Natural killer cell (primary cell): ENCODE measurements at regions not wholly inside any gene's neighbourhood (a gene's known extent, or its start where the extent isn't known, plus 50 kb on each side); places are given as distances from the start of the nearest gene placed in this dataset.

Experiments
- ATAC-seq, 3 donors: fragments of 150-1000 bp in 2 of 3; fragments of 200-7000 bp in 1 of 3; cut with Tn5 transposase; 1 replicate in 1 of 3; 2 replicates in 2 of 3; pipeline ENCODE4 v1.10.0; 2021; ENCODE audit warnings: mild to moderate bottlenecking in 2 of 3, moderate library complexity in 2 of 3
- DNase-seq, 2 donors: peaks; one replicate each; pipeline versions ENCODE4 v3.0.0 to v3.0.0-alpha.2; 2013 to 2021; ENCODE audit warnings: mixed read lengths in 1 of 2
- H3K27ac ChIP-seq: one replicate; pipeline ENCODE4 v1.5.1; 2013; ENCODE audit warnings: mild to moderate bottlenecking, low read length
- H3K27me3 ChIP-seq: one replicate; pipeline ENCODE4 v1.6.1; 2013; ENCODE audit warnings: low read length; ENCODE audit not compliant: control insufficient read depth, insufficient read depth
- H3K36me3 ChIP-seq: one replicate; pipeline ENCODE4 v1.6.1; 2013; ENCODE audit warnings: low read length; ENCODE audit not compliant: control insufficient read depth, insufficient read depth
- H3K4me1 ChIP-seq: one replicate; pipeline ENCODE4 v1.6.1; 2013; ENCODE audit warnings: low read length; ENCODE audit not compliant: control insufficient read depth, insufficient read depth
- H3K4me3 ChIP-seq: one replicate; pipeline ENCODE4 v1.5.1; 2013; ENCODE audit warnings: low read length
- H3K9me3 ChIP-seq: one replicate; pipeline ENCODE4 v1.6.1; 2013; ENCODE audit warnings: low read length; ENCODE audit not compliant: control insufficient read depth, insufficient read depth
- H3K27ac Mint-ChIP-seq, 2 donors: one replicate each; pipeline ENCODE4 v1.8.0; 2022; ENCODE audit warnings: mild to moderate bottlenecking in 2 of 2, mixed read lengths in 2 of 2, moderate library complexity in 1 of 2
- H3K27me3 Mint-ChIP-seq, 2 donors: one replicate each; pipeline ENCODE4 v1.8.0; 2022; ENCODE audit warnings: low read depth in 2 of 2, mixed read lengths in 2 of 2
- H3K36me3 Mint-ChIP-seq: one replicate; pipeline ENCODE4 v1.8.0; 2022; ENCODE audit warnings: mixed read lengths
- H3K4me1 Mint-ChIP-seq, 2 donors: one replicate each; pipeline ENCODE4 v1.8.0; 2022; ENCODE audit warnings: mixed read lengths in 2 of 2
- H3K4me3 Mint-ChIP-seq: one replicate; pipeline ENCODE4 v1.8.0; 2022; ENCODE audit warnings: mild to moderate bottlenecking, moderate library complexity, mixed read lengths
- H3K9me3 Mint-ChIP-seq, 2 donors: one replicate each; pipeline ENCODE4 v1.8.0; 2022; ENCODE audit warnings: mixed read lengths in 2 of 2
- WGBS: methylation state at CpG from one replicate; pipeline ENCODE4 v1.1.7; 2013; ENCODE audit warnings: missing lambda C conversion rate; ENCODE audit not compliant: insufficient coverage; 5-methylcytosine and 5-hydroxymethylcytosine counted together
- intact Hi-C: fragments of 100-400 bp; cut with micrococcal nuclease; formaldehyde crosslinking; loops from one replicate; pipeline ENCODE4 v1.14.2; 2022
- TF ChIP-seq, protein P1 (sequence below): fragments of 200-600 bp; IDR thresholded peaks from one replicate; pipeline ENCODE4 v1.8.0; 2022; ENCODE audit warnings: antibody characterized with exemption

DNA sequence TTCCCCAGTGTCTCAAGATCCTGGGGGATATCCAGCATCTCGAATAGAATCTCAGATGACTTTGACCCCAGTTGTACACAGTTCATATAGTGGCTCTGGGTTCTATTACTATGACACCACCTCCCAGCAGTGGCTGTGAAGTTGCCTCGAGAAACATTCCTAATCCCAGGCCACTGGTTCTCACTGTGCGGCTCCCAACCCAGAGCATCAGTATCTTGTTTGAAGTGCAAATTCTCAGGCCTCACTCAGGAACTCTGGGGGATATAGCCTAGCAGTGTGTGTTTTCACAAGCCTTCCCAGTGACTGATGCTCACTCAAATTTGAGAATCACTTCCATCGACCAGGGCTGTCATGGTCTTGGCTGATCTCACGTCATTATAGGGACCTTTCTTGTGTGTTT lies 69.3 kb upstream of the IGF1 start:
- ATAC-seq (no peak), DNase-seq (no peak)
- Histone ChIP-seq H3K36me3 (no peaks in the 10 kb centered on the region), H3K4me1 (no peaks in the 10 kb centered on the region), H3K27ac (no peak overlapping the region), H3K4me3 (no peak overlapping the region), H3K27me3 (no peaks in the 10 kb centered on the region), H3K9me3 (no peaks in the 10 kb centered on the region)
- H3K27me3 Mint-ChIP-seq: peaks cover 0 to 3% of the 10 kb centered on the region in 2 donors
- H3K4me1 Mint-ChIP-seq: no peaks in the 10 kb centered on the region
- H3K27ac Mint-ChIP-seq: no peak overlapping the region
- no peak overlapping the region for H3K4me3 Mint-ChIP-seq
- TF ChIP-seq, protein P1, sequence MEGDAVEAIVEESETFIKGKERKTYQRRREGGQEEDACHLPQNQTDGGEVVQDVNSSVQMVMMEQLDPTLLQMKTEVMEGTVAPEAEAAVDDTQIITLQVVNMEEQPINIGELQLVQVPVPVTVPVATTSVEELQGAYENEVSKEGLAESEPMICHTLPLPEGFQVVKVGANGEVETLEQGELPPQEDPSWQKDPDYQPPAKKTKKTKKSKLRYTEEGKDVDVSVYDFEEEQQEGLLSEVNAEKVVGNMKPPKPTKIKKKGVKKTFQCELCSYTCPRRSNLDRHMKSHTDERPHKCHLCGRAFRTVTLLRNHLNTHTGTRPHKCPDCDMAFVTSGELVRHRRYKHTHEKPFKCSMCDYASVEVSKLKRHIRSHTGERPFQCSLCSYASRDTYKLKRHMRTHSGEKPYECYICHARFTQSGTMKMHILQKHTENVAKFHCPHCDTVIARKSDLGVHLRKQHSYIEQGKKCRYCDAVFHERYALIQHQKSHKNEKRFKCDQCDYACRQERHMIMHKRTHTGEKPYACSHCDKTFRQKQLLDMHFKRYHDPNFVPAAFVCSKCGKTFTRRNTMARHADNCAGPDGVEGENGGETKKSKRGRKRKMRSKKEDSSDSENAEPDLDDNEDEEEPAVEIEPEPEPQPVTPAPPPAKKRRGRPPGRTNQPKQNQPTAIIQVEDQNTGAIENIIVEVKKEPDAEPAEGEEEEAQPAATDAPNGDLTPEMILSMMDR: no peak
- H3K36me3 Mint-ChIP-seq: no peaks in the 10 kb centered on the region
- WGBS: 72% methylated on average over 5 of the region's 5 CpGs
- intact Hi-C loops: no loop called here
- H3K9me3 Mint-ChIP-seq: no peaks in the 10 kb centered on the region

DNA sequence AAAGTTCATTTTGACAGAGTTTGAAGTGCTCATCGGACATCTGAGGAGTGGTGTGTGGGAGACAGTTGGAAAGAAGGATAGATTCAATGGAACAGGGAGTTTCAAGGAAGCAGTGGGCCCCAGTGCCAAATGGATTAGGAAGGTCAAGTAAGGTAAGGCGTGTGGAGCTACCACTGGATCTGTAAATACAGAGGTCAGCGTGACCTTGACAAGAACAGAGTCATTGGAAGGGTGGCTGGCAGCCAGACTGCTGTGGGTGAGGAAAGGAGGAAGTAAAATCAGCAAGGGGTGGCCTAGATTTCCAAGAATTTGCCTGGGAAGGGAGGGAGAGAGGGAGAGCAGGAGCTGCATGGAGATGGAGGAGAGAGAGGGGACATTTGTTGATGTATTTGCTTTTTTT lies 68.2 kb upstream of the IGF1 start:
- intact Hi-C loops: no loop called here

DNA sequence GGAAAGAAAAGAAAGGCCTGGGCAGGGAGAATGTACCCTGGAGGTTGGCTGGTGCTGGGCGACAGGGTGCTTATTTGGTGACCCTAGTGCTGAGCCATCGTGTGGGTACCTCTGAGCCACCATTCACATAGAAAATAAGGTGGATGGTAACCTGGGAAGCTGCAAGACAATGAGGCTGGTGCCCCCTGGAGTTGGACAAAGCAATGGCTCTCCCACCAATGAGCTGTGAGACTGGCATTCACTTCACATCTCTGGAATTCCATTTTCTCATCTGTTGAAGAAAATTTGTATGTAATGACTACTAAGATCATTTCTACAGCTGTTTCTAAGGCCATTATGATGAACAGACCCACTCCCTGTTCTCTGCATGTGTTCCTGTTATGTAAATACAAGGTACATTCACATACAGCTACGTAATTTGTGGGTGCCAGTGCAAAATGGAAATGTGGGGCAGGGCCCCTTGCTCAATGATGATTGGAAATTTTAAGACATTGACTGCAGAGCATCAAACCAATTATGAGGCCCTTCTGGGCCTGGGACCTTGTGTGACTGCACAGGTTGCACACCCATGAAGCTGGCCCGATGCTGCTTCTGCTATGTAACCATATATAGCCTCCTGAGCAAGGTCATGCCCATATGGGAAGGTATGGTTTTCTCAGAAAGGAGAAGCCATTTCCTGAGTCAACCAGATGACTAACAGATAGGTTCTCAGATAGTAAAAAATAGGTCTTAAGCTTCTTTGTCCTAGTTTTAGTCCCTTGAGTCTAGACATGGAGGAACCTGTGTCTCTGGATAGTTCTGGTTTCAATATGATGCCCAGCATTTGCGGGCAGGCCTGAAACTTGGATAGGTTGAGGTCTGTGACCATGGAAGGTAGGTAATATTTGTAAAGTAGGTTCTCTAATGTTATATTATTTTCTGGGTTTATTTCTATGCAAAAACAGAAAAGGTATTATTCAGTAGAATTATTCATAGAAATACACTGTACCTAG lies 63.4 kb upstream of the IGF1 start:
- H3K27me3 ChIP-seq: no peaks in the 10 kb centered on the region
- intact Hi-C loops: no loop called here
- no peaks in the 10 kb centered on the region for H3K4me1 Mint-ChIP-seq
- peaks cover 0 to 3% of the 10 kb centered on the region in 2 donors for H3K9me3 Mint-ChIP-seq
- ATAC-seq (no peak), DNase-seq (peak in 1 of 2 donors; percentile 4)
- no peak overlapping the region for H3K27ac ChIP-seq
- H3K4me3 ChIP-seq: no peak overlapping the region
- H3K36me3 Mint-ChIP-seq: no peaks in the 10 kb centered on the region
- H3K27me3 Mint-ChIP-seq: peaks cover 0 to 9% of the 10 kb centered on the region in 2 donors
- no peaks in the 10 kb centered on the region for H3K9me3 ChIP-seq
- TF ChIP-seq, protein P1: no peak
- WGBS: 72% methylated on average over 5 of the region's 5 CpGs
- H3K36me3 ChIP-seq: no peaks in the 10 kb centered on the region
- no peaks in the 10 kb centered on the region for H3K4me1 ChIP-seq
- H3K4me3 Mint-ChIP-seq: no peak overlapping the region
- H3K27ac Mint-ChIP-seq: no peak overlapping the region

More for the DNA sequence above, 68.2 kb upstream of the IGF1 start:
- no peak overlapping the region for H3K4me3 ChIP-seq
- no peaks in the 10 kb centered on the region for H3K36me3 ChIP-seq
- H3K36me3 Mint-ChIP-seq: no peaks in the 10 kb centered on the region
- no peaks in the 10 kb centered on the region for H3K4me1 Mint-ChIP-seq
- DNase-seq (no peak), ATAC-seq (no peak)
- no peak overlapping the region for H3K27ac ChIP-seq
- H3K4me1 ChIP-seq: no peaks in the 10 kb centered on the region
- WGBS: 61% methylated on average over 3 of the region's 3 CpGs
- no peaks in the 10 kb centered on the region for H3K9me3 ChIP-seq
- no peak overlapping the region for H3K27ac Mint-ChIP-seq
- TF ChIP-seq, protein P1: no peak
- no peak overlapping the region for H3K4me3 Mint-ChIP-seq
- H3K9me3 Mint-ChIP-seq: peaks cover 0 to 2% of the 10 kb centered on the region in 2 donors
- H3K27me3 ChIP-seq: no peaks in the 10 kb centered on the region
- peaks cover 0 to 5% of the 10 kb centered on the region in 2 donors for H3K27me3 Mint-ChIP-seq
